Islet of Langerhans (tissue), 1 donor: ENCODE measurements at regions not wholly inside any gene's neighbourhood (a gene's known extent, or its start where the extent isn't known, plus 50 kb on each side); places are given as distances from the start of the nearest gene placed in this dataset.
"Not testable (repeated sequence)": the region's sequence is repeated elsewhere in the genome, so short reads cannot be mapped to it uniquely, and the experiment has no call there.

Experiments used
- FAIRE-seq: peaks from one replicate; lab custom pipeline; 2011; peaks lifted over from hg19 to GRCh38; lab: Jason Lieb, UNC

GRCh38 chr6:121765060-121765459 is 329.6 kb downstream of the GJA1 start:
- FAIRE-seq, result no peak

DNA sequence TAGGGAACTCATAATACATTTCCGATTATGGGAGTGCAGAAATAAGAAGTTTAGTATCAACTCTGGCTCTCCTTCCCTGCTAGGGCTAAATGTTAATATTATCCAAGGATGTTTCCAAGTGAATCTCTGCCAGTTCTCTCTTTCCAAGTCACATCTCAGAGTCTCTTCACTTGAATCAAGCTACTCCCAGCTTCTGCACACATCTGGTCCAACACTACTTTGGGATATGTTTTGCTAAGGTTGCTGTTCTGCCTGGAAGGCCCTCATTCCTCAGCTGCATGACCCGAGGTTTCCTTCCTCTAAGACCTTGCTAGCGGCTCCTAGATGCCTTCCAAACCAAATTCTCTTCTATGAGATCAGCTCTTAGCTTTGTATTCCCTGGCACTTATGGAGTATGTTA is 331.8 kb downstream of the GJA1 start:
- FAIRE-seq, result no peak

DNA sequence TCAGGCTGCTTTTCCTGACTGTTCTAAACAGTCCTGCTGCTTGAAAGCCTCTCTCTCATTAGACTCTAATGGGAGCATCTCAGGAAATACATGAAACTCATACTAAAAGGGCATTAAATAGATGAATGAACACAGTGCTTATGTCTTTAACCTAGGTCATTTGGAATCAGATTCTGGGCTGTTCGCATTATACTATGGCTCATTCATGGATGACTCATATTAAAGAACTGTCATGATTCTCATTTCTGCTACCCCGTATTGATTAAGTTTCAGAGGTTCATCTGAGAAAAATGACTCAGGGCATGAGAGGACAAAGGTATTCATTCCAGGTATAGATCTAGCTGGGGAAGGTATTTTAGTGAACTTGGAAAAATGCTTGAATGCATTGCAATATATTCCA is 335.5 kb downstream of the GJA1 start:
- no peak for FAIRE-seq

- FAIRE-seq, result no peak
These were observed 336.7 kb downstream of the GJA1 start for GRCh38 chr6:121771937-121772720.

DNA sequence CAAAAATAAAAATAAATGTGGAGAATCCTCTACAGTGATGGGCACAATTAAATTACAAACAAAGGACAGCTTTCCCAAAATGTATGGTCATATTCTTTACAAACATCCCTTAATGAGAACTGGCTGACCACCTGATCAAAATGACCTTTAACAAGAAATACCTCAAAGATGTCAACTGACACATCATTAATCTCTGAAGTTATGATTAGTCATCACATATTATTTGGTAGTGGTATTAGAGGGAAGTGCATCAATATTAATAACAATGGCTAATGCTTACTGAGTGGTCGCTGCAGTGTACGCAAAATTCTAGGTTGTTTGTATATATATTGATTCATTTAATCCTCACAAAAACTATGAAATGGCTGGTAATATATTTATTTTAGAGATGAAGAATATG is 340.6 kb downstream of the GJA1 start:
- no peak for FAIRE-seq

DNA sequence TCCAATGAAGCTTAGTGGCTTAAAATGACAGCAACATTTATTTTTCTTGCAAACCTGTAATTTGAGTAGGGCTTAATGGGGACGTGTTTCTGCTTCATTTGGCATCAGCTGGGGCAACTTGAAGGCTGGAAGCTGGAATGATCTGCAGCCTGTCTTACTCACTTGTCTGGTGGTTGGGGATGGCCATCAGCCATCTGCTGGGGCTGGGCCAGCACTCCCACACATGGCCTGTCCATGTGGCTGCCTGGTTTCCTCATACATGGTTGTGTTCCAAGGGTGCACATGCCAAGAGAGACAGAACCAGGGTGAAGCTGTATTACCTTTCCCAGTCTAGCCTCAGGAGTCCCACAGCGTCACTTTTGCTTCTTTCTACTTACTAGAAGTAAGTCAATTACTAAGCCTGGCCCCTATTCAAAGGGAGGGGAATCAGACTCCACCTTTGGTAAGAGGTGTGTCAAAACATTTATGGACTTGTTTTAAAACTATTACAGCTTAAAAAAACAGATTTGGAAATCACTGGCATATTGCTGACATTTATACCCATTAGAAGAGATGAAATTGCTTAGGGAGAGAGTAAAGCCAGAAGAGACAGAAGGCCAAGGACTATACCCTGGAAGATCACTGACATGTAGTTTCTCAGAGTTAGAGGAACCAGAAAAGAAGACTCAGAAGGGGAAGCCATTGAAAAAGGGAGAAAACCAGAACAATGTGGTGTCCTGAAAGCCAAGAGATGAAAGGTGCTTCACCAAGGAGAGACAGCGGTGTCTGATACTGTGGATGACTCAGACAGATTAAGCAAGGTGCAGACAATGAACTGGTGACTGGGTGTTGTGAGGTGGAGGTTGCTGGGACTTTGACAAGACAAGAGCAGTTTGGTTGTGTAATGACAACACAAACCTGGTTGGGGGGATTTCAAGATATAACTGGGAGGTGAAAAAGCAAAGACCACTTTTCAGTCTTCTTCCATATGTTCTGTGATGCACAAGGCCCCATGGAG is 345.2 kb downstream of the GJA1 start:
- FAIRE-seq, result no peak

GRCh38 chr6:121791396-121792315 is 356.2 kb downstream of the GJA1 start:
- FAIRE-seq, result no peak

DNA sequence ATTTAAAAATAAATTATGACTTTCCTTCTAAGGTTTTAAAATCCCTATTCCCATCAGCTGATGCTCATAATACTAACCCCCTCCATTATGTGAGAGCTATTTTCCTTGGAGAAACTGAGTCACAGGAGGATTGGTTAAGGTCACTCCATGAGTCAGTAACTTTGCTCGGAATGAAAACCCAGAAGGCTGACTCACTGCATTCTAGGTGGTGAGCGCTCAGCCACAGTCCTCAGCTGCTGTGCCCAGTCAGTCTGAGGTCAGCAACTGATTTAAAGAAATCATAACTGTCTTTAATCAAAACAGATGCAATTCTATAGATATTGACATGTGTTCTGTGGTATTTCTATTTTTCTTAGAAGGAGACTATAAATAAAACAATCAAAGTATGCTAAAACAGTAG is 359.2 kb downstream of the GJA1 start:
- FAIRE-seq, result no peak

- not testable (repeated sequence) for FAIRE-seq
These were observed 362.2 kb downstream of the GJA1 start for GRCh38 chr6:121797598-121797997.

GRCh38 chr6:121798126-121798525 is 362.7 kb downstream of the GJA1 start:
- FAIRE-seq, result not testable (repeated sequence)

- no peak for FAIRE-seq
These were observed 364.1 kb downstream of the GJA1 start for GRCh38 chr6:121799574-121799973.

DNA sequence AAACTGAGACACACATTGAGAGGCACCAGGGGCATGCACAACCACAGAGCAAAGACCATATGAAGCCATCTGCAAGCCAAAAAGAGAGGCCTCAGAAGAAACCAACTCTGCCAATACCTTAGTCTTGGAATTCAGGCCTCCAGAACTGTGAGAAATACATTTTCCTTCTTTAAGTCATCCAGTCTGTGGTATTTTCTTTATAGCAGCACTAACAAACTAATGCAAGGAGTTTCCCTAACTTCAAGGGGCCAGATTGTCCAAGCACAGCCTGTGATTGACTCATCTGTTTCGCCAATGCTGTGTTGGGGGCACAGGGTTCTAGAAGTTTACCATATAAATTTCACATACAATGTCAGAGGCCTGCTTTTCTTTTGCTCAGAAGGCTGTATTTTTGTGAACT is 364.6 kb downstream of the GJA1 start:
- FAIRE-seq, result no peak

- FAIRE-seq, result no peak
These were observed 370.7 kb downstream of the GJA1 start for GRCh38 chr6:121806116-121806515.

- FAIRE-seq, result no peak
These were observed 373.8 kb downstream of the GJA1 start for GRCh38 chr6:121809211-121809610.

- FAIRE-seq, result no peak
These were observed 374.9 kb downstream of the GJA1 start for GRCh38 chr6:121810158-121811032.

GRCh38 chr6:121811106-121811505 is 375.7 kb downstream of the GJA1 start:
- FAIRE-seq, result no peak

DNA sequence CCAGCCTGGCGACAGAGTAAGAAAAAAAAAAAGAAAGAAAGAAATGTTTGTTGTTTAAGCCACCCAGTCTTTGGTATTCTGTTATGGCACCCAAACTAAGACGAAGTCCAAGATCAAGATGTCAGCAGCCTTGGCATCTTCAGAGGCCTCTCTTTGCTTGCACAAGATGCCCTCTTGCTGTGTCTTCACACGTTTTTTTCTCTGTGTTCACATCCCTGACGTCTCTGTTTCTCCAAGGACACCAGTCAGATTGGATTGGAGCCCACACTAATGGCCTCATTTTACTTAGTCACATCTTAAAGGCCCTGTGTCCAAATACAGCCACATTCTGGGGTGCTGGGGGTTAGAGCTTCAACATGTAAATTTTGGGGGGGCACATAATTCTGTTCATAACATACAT is 380.9 kb downstream of the GJA1 start:
- FAIRE-seq, result no peak

- FAIRE-seq, result no peak
These were observed 381.6 kb downstream of the GJA1 start for GRCh38 chr6:121816906-121817540.

GRCh38 chr6:121823437-121823851 is 388.0 kb downstream of the GJA1 start:
- no peak for FAIRE-seq

- FAIRE-seq, result no peak
These were observed 390.8 kb downstream of the GJA1 start for GRCh38 chr6:121826156-121826810.
